Neutrophil (primary cell): ENCODE measurements at regions not wholly inside any gene's neighbourhood (a gene's known extent, or its start where the extent isn't known, plus 50 kb on each side); places are given as distances from the start of the nearest gene placed in this dataset.

ENCODE experiments used
- H3K27ac ChIP-seq: fragments of 200-600 bp; sonication (generic); 2 replicates; pipeline ENCODE4 v1.5.1; 2016; ENCODE audit warnings: mild to moderate bottlenecking, moderate library complexity
- H3K27me3 ChIP-seq: fragments of 200-600 bp; sonication (generic); 2 replicates; pipeline ENCODE4 v1.6.0; 2016; ENCODE audit warnings: mild to moderate bottlenecking
- H3K36me3 ChIP-seq: fragments of 200-600 bp; sonication (generic); 2 replicates; pipeline ENCODE4 v1.5.1; 2017
- H3K4me1 ChIP-seq, 2 experiments: fragments of 200-600 bp in 1 of 2; sonication (generic) in 1 of 2; 1 replicate in 1 of 2; 2 replicates in 1 of 2; pipeline versions ENCODE4 v1.5.1 to v1.6.1; 2013 to 2016; ENCODE audit warnings: low read depth in 1 of 2, low read length in 1 of 2, mild to moderate bottlenecking in 1 of 2, moderate library complexity in 1 of 2; ENCODE audit not compliant: control insufficient read depth in 1 of 2, insufficient read depth in 1 of 2
- H3K4me3 ChIP-seq, 2 experiments: fragments of 200-600 bp in 1 of 2; sonication (generic) in 1 of 2; 1 replicate in 1 of 2; 2 replicates in 1 of 2; pipeline ENCODE4 v1.5.1; 2013 to 2016; ENCODE audit warnings: low read depth in 1 of 2, low read length in 1 of 2, mild to moderate bottlenecking in 1 of 2, moderate library complexity in 1 of 2
- H3K9me3 ChIP-seq: fragments of 200-600 bp; sonication (generic); 2 replicates; pipeline ENCODE4 v1.5.1; 2016
- TF ChIP-seq, protein P1 (sequence below): fragments of 200-600 bp; sonication (generic); IDR thresholded peaks from 2 replicates; pipeline ENCODE4 v1.5.1; 2016; ENCODE audit warnings: antibody characterized with exemption

DNA sequence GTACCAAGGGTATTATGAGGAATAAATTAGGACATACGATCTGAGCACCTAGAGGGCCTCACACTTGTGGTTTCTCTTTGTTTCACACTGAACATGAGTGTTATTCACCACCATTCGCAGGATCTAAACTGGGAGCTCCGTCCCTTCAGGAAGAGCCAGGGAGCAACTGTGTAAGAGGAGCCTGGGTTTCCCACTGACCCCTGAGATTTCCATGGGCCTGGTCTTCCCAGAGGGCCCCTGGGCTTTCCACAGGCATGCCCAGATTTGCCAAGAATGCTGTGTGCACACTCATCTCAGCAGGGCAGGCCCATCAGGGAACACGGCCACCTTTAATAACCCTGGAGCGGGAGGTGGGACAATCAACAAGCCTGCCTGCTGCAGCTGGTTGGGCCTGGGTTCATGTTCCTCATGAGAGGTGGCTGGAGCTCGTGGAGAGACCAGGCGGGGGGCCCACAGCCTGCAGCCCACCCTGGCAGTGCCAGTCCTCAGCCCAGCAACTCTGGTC is 416.8 kb upstream of the MYT1L start:
- Histone ChIP-seq H3K4me1 (no peaks in the 10 kb centered on the region), H3K36me3 (no peaks in the 10 kb centered on the region), H3K4me3 (no peak overlapping the region), H3K27ac (no peak overlapping the region), H3K27me3 (no peaks in the 10 kb centered on the region), H3K9me3 (no peaks in the 10 kb centered on the region)
- TF ChIP-seq, protein P1, sequence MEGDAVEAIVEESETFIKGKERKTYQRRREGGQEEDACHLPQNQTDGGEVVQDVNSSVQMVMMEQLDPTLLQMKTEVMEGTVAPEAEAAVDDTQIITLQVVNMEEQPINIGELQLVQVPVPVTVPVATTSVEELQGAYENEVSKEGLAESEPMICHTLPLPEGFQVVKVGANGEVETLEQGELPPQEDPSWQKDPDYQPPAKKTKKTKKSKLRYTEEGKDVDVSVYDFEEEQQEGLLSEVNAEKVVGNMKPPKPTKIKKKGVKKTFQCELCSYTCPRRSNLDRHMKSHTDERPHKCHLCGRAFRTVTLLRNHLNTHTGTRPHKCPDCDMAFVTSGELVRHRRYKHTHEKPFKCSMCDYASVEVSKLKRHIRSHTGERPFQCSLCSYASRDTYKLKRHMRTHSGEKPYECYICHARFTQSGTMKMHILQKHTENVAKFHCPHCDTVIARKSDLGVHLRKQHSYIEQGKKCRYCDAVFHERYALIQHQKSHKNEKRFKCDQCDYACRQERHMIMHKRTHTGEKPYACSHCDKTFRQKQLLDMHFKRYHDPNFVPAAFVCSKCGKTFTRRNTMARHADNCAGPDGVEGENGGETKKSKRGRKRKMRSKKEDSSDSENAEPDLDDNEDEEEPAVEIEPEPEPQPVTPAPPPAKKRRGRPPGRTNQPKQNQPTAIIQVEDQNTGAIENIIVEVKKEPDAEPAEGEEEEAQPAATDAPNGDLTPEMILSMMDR, result no peak

DNA sequence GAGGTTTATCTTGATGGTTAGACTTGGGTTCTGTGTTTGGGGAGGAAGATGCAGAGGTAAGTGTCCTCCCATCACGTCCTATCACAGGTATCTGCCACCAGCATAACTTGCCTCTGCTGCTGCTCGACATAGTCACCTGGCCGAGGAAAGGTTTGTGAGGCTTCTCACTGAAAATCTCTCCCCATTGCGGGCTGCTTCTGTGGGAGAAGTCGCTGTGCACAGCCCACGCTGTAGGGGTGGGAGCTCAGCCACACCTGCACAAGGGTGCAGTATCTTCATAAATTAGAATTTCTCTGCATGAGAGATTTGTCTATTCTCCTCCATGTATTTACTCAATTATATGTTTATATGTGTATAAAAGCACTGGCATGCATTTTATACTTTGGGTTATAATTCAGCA is 415.7 kb upstream of the MYT1L start:
- Histone ChIP-seq H3K27me3 (no peaks in the 10 kb centered on the region), H3K4me3 (no peak overlapping the region), H3K4me1 (no peaks in the 10 kb centered on the region), H3K9me3 (no peaks in the 10 kb centered on the region), H3K27ac (no peak overlapping the region), H3K36me3 (no peaks in the 10 kb centered on the region)
- TF ChIP-seq, protein P1, result no peak

DNA sequence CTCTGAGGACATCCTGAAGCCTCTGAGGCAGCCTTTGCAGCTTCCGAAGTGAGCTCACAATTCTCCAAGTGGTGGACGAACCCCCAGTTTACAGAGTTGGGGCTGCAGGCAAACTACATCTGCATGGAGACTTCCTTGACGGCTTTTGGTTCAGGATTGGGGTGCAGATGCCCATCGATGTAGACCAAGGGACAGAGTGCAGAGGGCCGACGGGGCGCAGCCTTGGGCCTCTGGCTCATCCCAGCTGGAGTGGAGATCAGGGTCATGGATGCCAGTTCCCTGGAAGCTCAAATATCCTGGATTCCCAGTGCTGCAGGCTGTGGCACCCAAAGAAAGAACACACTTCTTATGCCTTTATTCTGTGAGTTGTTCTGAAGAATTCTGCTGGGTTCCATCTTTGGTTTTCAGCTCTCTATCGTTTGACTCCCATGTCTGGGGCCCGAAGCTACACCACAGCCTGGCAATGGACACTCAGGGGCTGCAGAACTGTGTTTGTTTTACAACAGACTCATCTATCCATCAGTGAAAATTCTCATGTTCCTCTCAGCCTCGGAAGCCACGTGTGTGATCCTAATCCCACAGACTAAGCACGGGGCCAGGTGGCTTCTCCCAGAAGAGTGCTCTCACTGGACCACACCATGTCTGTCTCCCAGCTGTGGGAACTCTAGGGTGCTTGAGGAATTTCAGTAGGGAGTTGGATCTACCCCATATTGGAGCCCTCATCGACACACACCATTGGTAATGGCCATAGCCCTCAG is 414.1 kb upstream of the MYT1L start:
- Histone ChIP-seq H3K27ac (no peak overlapping the region), H3K4me1 (no peaks in the 10 kb centered on the region), H3K27me3 (no peaks in the 10 kb centered on the region), H3K36me3 (no peaks in the 10 kb centered on the region), H3K9me3 (no peaks in the 10 kb centered on the region), H3K4me3 (no peak overlapping the region)
- TF ChIP-seq, protein P1, result no peak

DNA sequence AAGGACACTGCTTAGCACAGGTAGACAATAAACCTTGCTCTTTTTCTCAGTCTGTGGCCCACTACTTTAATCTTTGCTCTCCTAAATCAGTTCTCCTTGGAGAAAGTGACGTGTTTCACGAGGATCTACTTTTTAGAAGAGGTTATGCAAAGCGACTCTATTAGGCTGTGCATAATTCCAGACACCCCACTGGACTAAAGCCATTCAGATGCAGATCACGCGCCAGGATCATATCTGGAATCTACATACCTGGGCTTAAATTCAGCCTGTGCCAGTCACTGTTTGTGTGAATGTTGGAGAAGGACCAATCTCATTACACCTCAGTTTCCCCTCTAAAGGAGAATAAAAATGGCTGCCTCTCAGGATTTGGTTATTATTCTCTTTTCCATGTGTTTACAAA is 413.0 kb upstream of the MYT1L start:
- Histone ChIP-seq H3K27ac (no peak overlapping the region), H3K9me3 (no peaks in the 10 kb centered on the region), H3K27me3 (no peaks in the 10 kb centered on the region), H3K4me3 (no peak overlapping the region), H3K4me1 (no peaks in the 10 kb centered on the region), H3K36me3 (no peaks in the 10 kb centered on the region)
- TF ChIP-seq, protein P1, result no peak

DNA sequence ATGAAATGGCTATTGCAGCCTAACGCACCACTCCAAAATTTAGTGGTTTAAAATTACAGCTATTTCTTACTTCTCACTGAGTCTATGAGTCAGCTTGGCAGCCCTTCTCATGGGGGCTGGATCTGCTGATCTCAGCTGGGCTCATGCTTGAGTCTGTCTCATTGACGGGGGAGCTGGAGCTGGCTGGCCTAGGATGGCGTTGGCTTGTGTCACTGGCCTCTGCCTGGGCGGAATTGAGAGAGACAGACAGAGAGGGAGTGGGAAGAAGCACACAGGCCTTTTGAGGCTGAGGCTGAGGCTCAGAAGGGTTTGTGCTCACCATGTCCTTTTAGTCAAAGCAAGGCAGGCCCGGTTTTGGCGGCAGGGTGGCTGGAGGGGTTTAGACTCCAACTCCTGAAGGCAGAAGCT is 412.1 kb upstream of the MYT1L start:
- TF ChIP-seq, protein P1, result no peak
- no peak overlapping the region for H3K27ac ChIP-seq

More for the DNA sequence above, 412.1 kb upstream of the MYT1L start:
- Histone ChIP-seq H3K4me1 (no peaks in the 10 kb centered on the region), H3K9me3 (no peaks in the 10 kb centered on the region), H3K4me3 (no peak overlapping the region), H3K27me3 (no peaks in the 10 kb centered on the region), H3K36me3 (no peaks in the 10 kb centered on the region)
